KMS-11 (cell line): ENCODE measurements at regions not wholly inside any gene's neighbourhood (a gene's known extent, or its start where the extent isn't known, plus 50 kb on each side); places are given as distances from the start of the nearest gene placed in this dataset.

Experiments
- H2AFZ ChIP-seq: fragments of 200-600 bp; sonication (generic); 2 replicates; pipeline ENCODE4 v1.6.1; 2016; ENCODE audit warnings: antibody characterized with exemption, mixed run types, low read depth
- H3K27ac ChIP-seq: fragments of 200-600 bp; sonication (generic); 2 replicates; pipeline ENCODE4 v1.6.1; 2016; ENCODE audit warnings: mild to moderate bottlenecking, mixed run types
- H3K27me3 ChIP-seq: fragments of 200-600 bp; sonication (generic); 2 replicates; pipeline ENCODE4 v1.6.1; 2017; ENCODE audit warnings: mild to moderate bottlenecking, low read depth, mixed run types, moderate library complexity; ENCODE audit not compliant: insufficient read depth
- H3K36me3 ChIP-seq: fragments of 200-600 bp; sonication (generic); 2 replicates; pipeline ENCODE4 v1.6.1; 2017; ENCODE audit warnings: mild to moderate bottlenecking, mixed run types; ENCODE audit not compliant: insufficient read depth
- H3K4me1 ChIP-seq: fragments of 200-600 bp; sonication (generic); 2 replicates; pipeline ENCODE4 v1.6.1; 2016; ENCODE audit warnings: mild to moderate bottlenecking, low read depth, mixed run types; ENCODE audit not compliant: poor library complexity, severe bottlenecking
- H3K4me2 ChIP-seq: fragments of 200-600 bp; sonication (generic); 2 replicates; pipeline ENCODE4 v1.7.0; 2016; ENCODE audit warnings: mild to moderate bottlenecking, mixed run types
- H3K4me3 ChIP-seq: fragments of 200-600 bp; sonication (generic); IDR thresholded peaks from 2 replicates; pipeline ENCODE4 v1.6.1; 2017; ENCODE audit warnings: low read depth, low read length, mixed read lengths; ENCODE audit not compliant: insufficient read depth
- H3K79me2 ChIP-seq: fragments of 200-600 bp; sonication (generic); 2 replicates; pipeline ENCODE4 v1.6.1; 2016; ENCODE audit warnings: low read depth, mixed run types; ENCODE audit not compliant: insufficient read depth
- H3K9ac ChIP-seq: fragments of 200-600 bp; sonication (generic); 2 replicates; pipeline ENCODE4 v1.6.1; 2016; ENCODE audit warnings: mild to moderate bottlenecking, mixed run types
- H4K20me1 ChIP-seq: fragments of 200-600 bp; sonication (generic); 2 replicates; pipeline ENCODE4 v1.6.1; 2016; ENCODE audit warnings: mild to moderate bottlenecking, mixed run types; ENCODE audit not compliant: insufficient read depth
- TF ChIP-seq, protein P1 (sequence below): fragments of 200-600 bp; sonication (generic); conservative IDR thresholded peaks from 2 replicates; pipeline ENCODE4 v1.6.1; 2017; ENCODE audit warnings: low read depth, mild to moderate bottlenecking, antibody characterized with exemption, low read length, moderate library complexity, mixed read lengths

DNA sequence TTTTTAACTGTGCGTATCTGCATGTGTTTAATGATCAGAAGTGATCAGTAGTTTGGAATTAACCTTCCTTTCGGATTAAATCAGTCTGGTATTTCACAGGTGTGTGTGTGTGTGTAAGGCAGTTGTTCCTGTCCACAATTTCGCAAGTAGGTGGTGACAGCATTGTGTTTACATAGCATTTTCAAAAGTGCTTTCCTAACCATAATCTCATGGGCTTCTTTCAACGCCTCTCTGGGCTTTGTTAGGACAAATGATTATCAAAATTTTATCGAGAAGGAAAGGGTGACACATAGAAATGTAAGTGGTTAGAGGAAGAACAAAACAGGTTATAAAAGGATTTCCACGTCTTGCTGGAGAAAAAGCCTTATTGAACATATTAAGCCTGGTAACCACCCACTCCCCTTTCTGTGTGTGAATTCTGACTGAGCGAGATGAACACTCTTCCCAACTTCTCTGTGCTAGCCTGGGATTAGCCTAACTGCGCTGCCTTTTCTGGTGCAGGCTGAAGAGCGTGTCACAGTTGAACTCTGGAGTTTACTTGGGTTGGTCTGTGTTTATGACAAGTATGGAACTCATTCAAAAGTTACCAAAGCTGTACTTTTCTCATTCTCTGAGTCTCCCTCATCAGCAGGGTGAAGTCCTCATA is 292.3 kb upstream of the PITRM1 start:
- TF ChIP-seq, protein P1, sequence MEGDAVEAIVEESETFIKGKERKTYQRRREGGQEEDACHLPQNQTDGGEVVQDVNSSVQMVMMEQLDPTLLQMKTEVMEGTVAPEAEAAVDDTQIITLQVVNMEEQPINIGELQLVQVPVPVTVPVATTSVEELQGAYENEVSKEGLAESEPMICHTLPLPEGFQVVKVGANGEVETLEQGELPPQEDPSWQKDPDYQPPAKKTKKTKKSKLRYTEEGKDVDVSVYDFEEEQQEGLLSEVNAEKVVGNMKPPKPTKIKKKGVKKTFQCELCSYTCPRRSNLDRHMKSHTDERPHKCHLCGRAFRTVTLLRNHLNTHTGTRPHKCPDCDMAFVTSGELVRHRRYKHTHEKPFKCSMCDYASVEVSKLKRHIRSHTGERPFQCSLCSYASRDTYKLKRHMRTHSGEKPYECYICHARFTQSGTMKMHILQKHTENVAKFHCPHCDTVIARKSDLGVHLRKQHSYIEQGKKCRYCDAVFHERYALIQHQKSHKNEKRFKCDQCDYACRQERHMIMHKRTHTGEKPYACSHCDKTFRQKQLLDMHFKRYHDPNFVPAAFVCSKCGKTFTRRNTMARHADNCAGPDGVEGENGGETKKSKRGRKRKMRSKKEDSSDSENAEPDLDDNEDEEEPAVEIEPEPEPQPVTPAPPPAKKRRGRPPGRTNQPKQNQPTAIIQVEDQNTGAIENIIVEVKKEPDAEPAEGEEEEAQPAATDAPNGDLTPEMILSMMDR, result no peak
- H2AFZ ChIP-seq, result no peak overlapping the region
- no peak overlapping the region for H3K27ac ChIP-seq

GRCh38 chr10:3460420-3461128 is 288.0 kb upstream of the PITRM1 start:
- Histone ChIP-seq H3K9ac (no peak overlapping the region), H3K4me3 (no peak overlapping the region), H2AFZ (no peak overlapping the region), H3K27me3 (no peaks in the 10 kb centered on the region), H3K4me1 (no peaks in the 10 kb centered on the region), H4K20me1 (no peaks in the 10 kb centered on the region), H3K36me3 (no peaks in the 10 kb centered on the region), H3K4me2 (no peak overlapping the region), H3K27ac (no peak overlapping the region), H3K79me2 (no peaks in the 10 kb centered on the region)
- TF ChIP-seq, protein P1, result no peak

More for the DNA sequence above, 292.3 kb upstream of the PITRM1 start:
- Histone ChIP-seq H3K79me2 (no peaks in the 10 kb centered on the region), H3K36me3 (no peaks in the 10 kb centered on the region), H3K4me3 (no peak overlapping the region), H3K4me2 (no peak overlapping the region), H3K27me3 (no peaks in the 10 kb centered on the region), H4K20me1 (no peaks in the 10 kb centered on the region), H3K9ac (no peak overlapping the region), H3K4me1 (peaks cover 34% of the 10 kb centered on the region)

GRCh38 chr10:3455385-3456334 is 283.1 kb upstream of the PITRM1 start:
- Histone ChIP-seq H3K27me3 (no peaks in the 10 kb centered on the region), H3K27ac (no peak overlapping the region), H3K4me1 (no peaks in the 10 kb centered on the region), H3K4me2 (no peak overlapping the region), H3K36me3 (no peaks in the 10 kb centered on the region), H3K9ac (no peak overlapping the region), H3K79me2 (no peaks in the 10 kb centered on the region), H2AFZ (no peak overlapping the region), H4K20me1 (no peaks in the 10 kb centered on the region), H3K4me3 (no peak overlapping the region)
- TF ChIP-seq, protein P1, result no peak

DNA sequence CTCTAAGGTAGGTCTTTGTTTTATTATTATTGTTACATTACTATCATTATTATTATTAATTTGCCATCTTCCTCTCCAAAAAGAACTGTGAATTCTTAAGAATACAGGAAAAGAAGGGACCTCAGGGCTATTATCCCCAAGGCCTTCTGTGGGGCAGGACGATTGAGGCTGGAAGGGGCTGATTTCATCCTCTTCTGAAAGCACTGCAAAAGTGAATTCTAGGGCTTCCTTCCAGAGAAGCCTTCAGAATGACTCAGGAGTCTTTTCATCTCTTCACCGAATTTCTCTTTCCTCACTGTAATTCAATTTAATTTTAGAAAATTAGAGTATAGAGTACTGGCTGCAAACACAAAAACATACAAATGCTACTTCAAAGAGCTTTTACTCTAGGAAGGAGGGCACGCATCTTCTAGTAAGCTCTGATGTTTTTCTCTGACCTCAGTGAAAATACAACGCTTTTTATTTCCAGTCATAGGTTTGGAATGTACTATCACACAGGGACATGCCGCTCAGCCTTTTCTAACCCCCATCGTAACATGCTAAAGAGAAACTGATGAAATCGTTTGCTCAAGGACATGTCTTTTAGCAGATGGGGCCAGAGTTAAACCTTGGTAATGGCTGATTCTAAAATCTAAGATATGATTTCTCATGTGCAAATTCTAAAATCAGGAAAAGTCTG is 280.2 kb upstream of the PITRM1 start:
- Histone ChIP-seq H3K4me3 (no peak overlapping the region), H4K20me1 (no peaks in the 10 kb centered on the region), H3K4me2 (no peak overlapping the region), H3K4me1 (no peaks in the 10 kb centered on the region), H2AFZ (no peak overlapping the region), H3K36me3 (no peaks in the 10 kb centered on the region), H3K79me2 (no peaks in the 10 kb centered on the region), H3K27ac (no peak overlapping the region), H3K27me3 (no peaks in the 10 kb centered on the region), H3K9ac (no peak overlapping the region)
- TF ChIP-seq, protein P1, result no peak
